BLaER1 (cell line): ENCODE measurements at regions not wholly inside any gene's neighbourhood (a gene's known extent, or its start where the extent isn't known, plus 50 kb on each side); places are given as distances from the start of the nearest gene placed in this dataset.

Source experiments
- H3K27ac ChIP-seq: shearing (Covaris generic); formaldehyde crosslinking; 2 replicates; pipeline ENCODE4 v1.8.1; 2022
- H3K27me3 ChIP-seq: shearing (Covaris generic); formaldehyde crosslinking; 2 replicates; pipeline ENCODE4 v1.8.1; 2022
- H3K36me3 ChIP-seq: shearing (Covaris generic); formaldehyde crosslinking; 2 replicates; pipeline ENCODE4 v1.8.1; 2022
- H3K4me1 ChIP-seq: shearing (Covaris generic); formaldehyde crosslinking; 2 replicates; pipeline ENCODE4 v1.8.1; 2022
- H3K4me2 ChIP-seq: shearing (Covaris generic); formaldehyde crosslinking; 2 replicates; pipeline ENCODE4 v1.8.1; 2022
- H3K4me3 ChIP-seq: shearing (Covaris generic); formaldehyde crosslinking; 2 replicates; pipeline ENCODE4 v1.8.1; 2022
- H3K9ac ChIP-seq: shearing (Covaris generic); formaldehyde crosslinking; 2 replicates; pipeline ENCODE4 v1.8.1; 2022
- H3K9me3 ChIP-seq: shearing (Covaris generic); formaldehyde crosslinking; 2 replicates; pipeline ENCODE4 v1.8.1; 2022
- H4K20me1 ChIP-seq: shearing (Covaris generic); formaldehyde crosslinking; 2 replicates; pipeline ENCODE4 v1.8.1; 2022
- Cebpa-rat ChIP-seq: shearing (Covaris generic); IDR thresholded peaks from 2 replicates; pipeline ENCODE4 v1.8.1; 2022

- H3K4me2 ChIP-seq, result no peak overlapping the region
- H3K9me3 ChIP-seq, result 0 out of 2 replicates have a peak, but pooled peaks cover 5% of the 10 kb centered on the region
- no peak overlapping the region for H3K4me3 ChIP-seq
- H3K36me3 ChIP-seq, result no peaks in the 10 kb centered on the region
- no peak overlapping the region for H3K27ac ChIP-seq
- H3K4me1 ChIP-seq, result peaks cover 4% of the 10 kb centered on the region; the same call in 1 of the 2 replicates
- no peaks in the 10 kb centered on the region for H3K27me3 ChIP-seq
- H3K9ac ChIP-seq, result no peak overlapping the region
- H4K20me1 ChIP-seq, result no peaks in the 10 kb centered on the region
- TF ChIP-seq Cebpa-rat, result no peak
These were observed 130.8 kb downstream of the MAFB start for GRCh38 chr20:40558212-40558611.

GRCh38 chr20:40551125-40551530 is 137.9 kb downstream of the MAFB start:
- H3K27ac ChIP-seq, result no peak overlapping the region
- H3K4me2 ChIP-seq, result no peak overlapping the region
- H3K9ac ChIP-seq, result no peak overlapping the region
- H3K36me3 ChIP-seq, result no peaks in the 10 kb centered on the region
- H3K4me3 ChIP-seq, result no peak overlapping the region
- H3K9me3 ChIP-seq, result 0 out of 2 replicates have a peak, but pooled peaks cover 5% of the 10 kb centered on the region
- H3K4me1 ChIP-seq, result peaks cover 6% of the 10 kb centered on the region; the same call in 1 of the 2 replicates
- TF ChIP-seq Cebpa-rat, result no peak
- H3K27me3 ChIP-seq, result no peaks in the 10 kb centered on the region
- no peaks in the 10 kb centered on the region for H4K20me1 ChIP-seq

GRCh38 chr20:40547483-40548091 is 141.4 kb downstream of the MAFB start:
- Histone ChIP-seq H3K36me3 (no peaks in the 10 kb centered on the region), H3K9me3 (no peaks in the 10 kb centered on the region), H3K4me2 (no peak overlapping the region), H3K27me3 (no peaks in the 10 kb centered on the region), H3K4me3 (no peak overlapping the region), H3K9ac (no peak overlapping the region), H3K4me1 (no peaks in the 10 kb centered on the region), H4K20me1 (no peaks in the 10 kb centered on the region), H3K27ac (no peak overlapping the region)
- no peak for TF ChIP-seq Cebpa-rat

- Histone ChIP-seq H3K27ac (no peak overlapping the region), H3K4me3 (no peak overlapping the region), H3K9me3 (no peaks in the 10 kb centered on the region), H3K27me3 (no peaks in the 10 kb centered on the region), H4K20me1 (no peaks in the 10 kb centered on the region), H3K9ac (no peak overlapping the region), H3K4me2 (no peak overlapping the region), H3K4me1 (no peaks in the 10 kb centered on the region), H3K36me3 (no peaks in the 10 kb centered on the region)
- TF ChIP-seq Cebpa-rat, result no peak
These were observed 143.6 kb downstream of the MAFB start for GRCh38 chr20:40545478-40545877.

DNA sequence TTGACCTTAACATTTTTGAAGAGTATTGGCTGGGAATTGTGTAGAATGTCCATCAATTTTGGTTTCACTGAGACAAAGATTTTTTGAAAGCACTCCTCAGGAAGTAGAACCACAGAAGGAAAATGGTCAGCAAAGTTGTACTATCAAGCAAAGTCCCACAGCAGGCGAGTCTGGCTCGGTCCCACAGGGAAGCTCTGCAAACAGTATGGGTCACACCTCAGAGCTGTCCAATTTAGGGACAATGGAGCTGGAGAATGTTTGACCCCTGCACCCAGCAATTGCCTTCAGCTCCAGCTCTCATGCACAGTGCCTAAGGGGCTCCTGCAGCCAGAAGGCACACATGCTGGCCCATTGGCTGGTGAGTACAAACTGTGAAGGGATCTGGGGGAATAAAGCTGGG is 147.0 kb downstream of the MAFB start:
- H3K4me2 ChIP-seq, result no peak overlapping the region
- H3K9ac ChIP-seq, result no peak overlapping the region
- H4K20me1 ChIP-seq, result no peaks in the 10 kb centered on the region
- H3K27ac ChIP-seq, result no peak overlapping the region
- no peaks in the 10 kb centered on the region for H3K36me3 ChIP-seq
- no peaks in the 10 kb centered on the region for H3K4me1 ChIP-seq
- H3K9me3 ChIP-seq, result no peaks in the 10 kb centered on the region
- TF ChIP-seq Cebpa-rat, result no peak
- no peaks in the 10 kb centered on the region for H3K27me3 ChIP-seq
- no peak overlapping the region for H3K4me3 ChIP-seq

GRCh38 chr20:40540166-40540565 is 148.9 kb downstream of the MAFB start:
- Histone ChIP-seq H3K27ac (no peak overlapping the region), H3K36me3 (no peaks in the 10 kb centered on the region), H4K20me1 (no peaks in the 10 kb centered on the region), H3K9ac (no peak overlapping the region), H3K4me3 (no peak overlapping the region), H3K27me3 (no peaks in the 10 kb centered on the region), H3K4me1 (no peaks in the 10 kb centered on the region), H3K9me3 (no peaks in the 10 kb centered on the region), H3K4me2 (no peak overlapping the region)
- no peak for TF ChIP-seq Cebpa-rat

- Histone ChIP-seq H3K36me3 (no peaks in the 10 kb centered on the region), H3K4me2 (no peak overlapping the region), H3K4me3 (no peak overlapping the region), H3K4me1 (no peaks in the 10 kb centered on the region), H3K9ac (no peak overlapping the region), H3K27me3 (no peaks in the 10 kb centered on the region), H4K20me1 (no peaks in the 10 kb centered on the region), H3K27ac (no peak overlapping the region), H3K9me3 (no peaks in the 10 kb centered on the region)
- TF ChIP-seq Cebpa-rat, result no peak
These were observed 150.9 kb downstream of the MAFB start for GRCh38 chr20:40538131-40538530.

DNA sequence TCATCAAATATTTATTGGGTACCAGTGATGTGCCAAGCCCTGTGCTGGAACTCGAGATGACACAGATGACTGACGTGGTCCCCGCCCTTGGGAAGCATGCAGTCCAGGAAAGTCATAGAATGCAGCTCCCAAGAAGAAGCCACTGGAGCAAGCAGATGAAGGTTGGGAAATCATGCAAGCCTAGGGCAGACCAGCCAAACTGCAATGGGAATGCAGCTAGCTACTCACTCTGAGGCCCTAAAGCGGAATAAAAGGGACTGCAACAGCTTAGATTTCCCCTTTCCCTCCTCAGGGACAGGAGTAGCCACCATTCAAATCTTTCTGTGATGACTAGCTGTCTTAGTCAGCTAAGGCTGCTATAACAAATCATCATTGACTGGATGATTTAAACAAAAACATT is 152.2 kb downstream of the MAFB start:
- peaks cover 7% of the 10 kb centered on the region for H3K9me3 ChIP-seq
- H3K36me3 ChIP-seq, result no peaks in the 10 kb centered on the region
- no peak overlapping the region for H3K9ac ChIP-seq
- no peaks in the 10 kb centered on the region for H3K27me3 ChIP-seq
- H4K20me1 ChIP-seq, result no peaks in the 10 kb centered on the region
- no peak overlapping the region for H3K27ac ChIP-seq
- no peak overlapping the region for H3K4me2 ChIP-seq
- H3K4me1 ChIP-seq, result no peaks in the 10 kb centered on the region
- no peak overlapping the region for H3K4me3 ChIP-seq
- no peak for TF ChIP-seq Cebpa-rat

GRCh38 chr20:40535816-40536215 is 153.2 kb downstream of the MAFB start:
- Histone ChIP-seq H3K4me1 (no peaks in the 10 kb centered on the region), H3K9ac (no peak overlapping the region), H3K27me3 (no peaks in the 10 kb centered on the region), H4K20me1 (no peaks in the 10 kb centered on the region), H3K36me3 (no peaks in the 10 kb centered on the region), H3K4me2 (no peak overlapping the region), H3K27ac (no peak overlapping the region), H3K4me3 (no peak overlapping the region), H3K9me3 (peaks cover 16% of the 10 kb centered on the region)
- TF ChIP-seq Cebpa-rat, result no peak

DNA sequence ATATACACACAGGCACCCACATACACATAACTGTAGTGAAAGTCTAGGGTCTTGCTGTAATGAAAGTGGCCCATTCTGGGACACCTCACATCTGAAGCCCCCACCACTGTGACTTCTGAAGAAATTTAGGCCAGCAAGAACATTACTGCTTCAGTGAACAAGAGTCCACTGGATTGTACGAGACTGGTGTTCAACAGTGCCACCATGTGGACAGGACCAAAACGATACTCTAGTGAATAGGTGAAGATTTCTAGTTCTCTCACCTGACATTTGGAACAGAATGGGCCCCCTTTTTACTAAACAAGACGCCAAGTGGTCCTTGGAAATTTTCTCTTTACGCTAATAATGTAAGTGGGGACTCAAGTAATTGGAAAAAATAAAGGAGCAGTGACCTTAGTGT is 156.9 kb downstream of the MAFB start:
- no peaks in the 10 kb centered on the region for H3K36me3 ChIP-seq
- H3K27ac ChIP-seq, result no peak overlapping the region
- peaks cover 20% of the 10 kb centered on the region for H3K9me3 ChIP-seq
- no peak overlapping the region for H3K9ac ChIP-seq
- H3K4me3 ChIP-seq, result no peak overlapping the region
- H3K27me3 ChIP-seq, result no peaks in the 10 kb centered on the region
- no peaks in the 10 kb centered on the region for H4K20me1 ChIP-seq
- H3K4me2 ChIP-seq, result no peak overlapping the region
- no peak for TF ChIP-seq Cebpa-rat
- H3K4me1 ChIP-seq, result no peaks in the 10 kb centered on the region

DNA sequence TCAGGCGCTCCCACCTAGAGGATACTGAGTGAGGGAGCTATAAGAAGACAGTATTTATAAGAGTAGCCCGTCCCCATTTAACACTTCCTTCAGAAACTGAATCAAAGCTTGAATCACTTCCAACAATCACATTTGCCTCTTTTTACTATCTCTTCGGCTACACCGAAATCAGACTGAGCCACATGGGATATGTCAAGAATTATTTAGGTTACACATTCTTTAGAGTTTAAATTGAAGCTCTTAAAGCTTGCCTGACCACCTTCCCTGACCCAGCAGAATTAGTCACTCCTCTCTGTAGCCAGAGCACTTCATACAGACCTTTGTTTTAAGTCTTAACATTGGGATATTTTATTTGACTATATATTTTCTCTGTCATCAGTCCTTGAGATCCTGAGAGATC is 163.7 kb downstream of the MAFB start:
- Histone ChIP-seq H3K27ac (no peak overlapping the region), H3K9me3 (0 out of 2 replicates have a peak, but pooled peaks cover under 1% of the 10 kb centered on the region), H3K4me2 (no peak overlapping the region), H3K27me3 (no peaks in the 10 kb centered on the region), H3K36me3 (no peaks in the 10 kb centered on the region), H3K4me3 (no peak overlapping the region), H3K4me1 (no peaks in the 10 kb centered on the region), H4K20me1 (no peaks in the 10 kb centered on the region), H3K9ac (no peak overlapping the region)
- TF ChIP-seq Cebpa-rat, result no peak
